H9 (cell line): ENCODE measurements at regions not wholly inside any gene's neighbourhood (a gene's known extent, or its start where the extent isn't known, plus 50 kb on each side); places are given as distances from the start of the nearest gene placed in this dataset.

Experiments used
- DNase-seq: peaks from one replicate; pipeline ENCODE4 v3.0.0-alpha.2; 2017
- H2AFZ ChIP-seq: one replicate; pipeline ENCODE4 v1.6.1; 2013; ENCODE audit warnings: mild to moderate bottlenecking, low read length, control low read depth, moderate library complexity
- H2AK5ac ChIP-seq: 2 replicates; pipeline ENCODE4 v1.6.1; 2013; ENCODE audit warnings: low read length, control low read depth, mixed read lengths; ENCODE audit not compliant: insufficient read length
- H2BK120ac ChIP-seq: one replicate; pipeline ENCODE4 v1.6.1; 2013; ENCODE audit warnings: low read depth, mild to moderate bottlenecking, low read length, control low read depth, inconsistent platforms; ENCODE audit not compliant: poor library complexity, severe bottlenecking
- H2BK12ac ChIP-seq: 2 replicates; pipeline ENCODE4 v1.6.1; 2013; ENCODE audit warnings: low read length, control low read depth, mixed read lengths, low read depth; ENCODE audit not compliant: insufficient read length
- H2BK15ac ChIP-seq: 2 replicates; pipeline ENCODE4 v1.6.1; 2013; ENCODE audit warnings: low read depth, low read length, control low read depth
- H2BK20ac ChIP-seq: one replicate; pipeline ENCODE4 v1.6.1; 2013; ENCODE audit warnings: low read depth, mild to moderate bottlenecking, low read length, control low read depth, inconsistent platforms; ENCODE audit not compliant: poor library complexity, severe bottlenecking
- H2BK5ac ChIP-seq: 2 replicates; pipeline ENCODE4 v1.6.1; 2013; ENCODE audit warnings: low read length, control low read depth, mixed read lengths; ENCODE audit not compliant: insufficient read length
- H3K14ac ChIP-seq: 2 replicates; pipeline ENCODE4 v1.6.1; 2013; ENCODE audit warnings: low read length, control low read depth; ENCODE audit not compliant: insufficient read depth
- H3K18ac ChIP-seq: 2 replicates; pipeline ENCODE4 v1.6.1; 2013; ENCODE audit warnings: low read depth, mild to moderate bottlenecking, mixed read lengths, low read length, control low read depth; ENCODE audit not compliant: insufficient read length
- H3K23ac ChIP-seq: 2 replicates; pipeline ENCODE4 v1.6.1; 2013; ENCODE audit warnings: low read length, control low read depth, mixed read lengths, low read depth; ENCODE audit not compliant: insufficient read length
- H3K23me2 ChIP-seq: 2 replicates; pipeline ENCODE4 v1.6.1; 2013; ENCODE audit warnings: low read depth, mild to moderate bottlenecking, mixed read lengths, low read length, control low read depth; ENCODE audit not compliant: insufficient read length, poor library complexity, severe bottlenecking
- H3K27ac ChIP-seq: 2 replicates; pipeline ENCODE4 v1.5.1; 2013; ENCODE audit warnings: low read length, control low read depth, mixed read lengths, low read depth; ENCODE audit not compliant: insufficient read length
- H3K27me3 ChIP-seq: 2 replicates; pipeline ENCODE4 v1.6.1; 2013; ENCODE audit warnings: low read length, control low read depth, inconsistent platforms; ENCODE audit not compliant: insufficient read depth
- H3K4ac ChIP-seq: 2 replicates; pipeline ENCODE4 v1.6.1; 2013; ENCODE audit warnings: low read depth, mild to moderate bottlenecking, control low read depth, inconsistent platforms, low read length, moderate library complexity
- H3K4me1 ChIP-seq: 2 replicates; pipeline ENCODE4 v1.6.1; 2013; ENCODE audit warnings: low read length, control low read depth, inconsistent platforms; ENCODE audit not compliant: insufficient read depth
- H3K4me2 ChIP-seq: 2 replicates; pipeline ENCODE4 v1.6.1; 2013; ENCODE audit warnings: low read length, control low read depth, mixed read lengths; ENCODE audit not compliant: insufficient read length, insufficient read depth
- H3K56ac ChIP-seq: 2 replicates; pipeline ENCODE4 v1.6.1; 2013; ENCODE audit warnings: low read depth, mild to moderate bottlenecking, mixed read lengths, low read length, control low read depth; ENCODE audit not compliant: insufficient read length
- H3K79me1 ChIP-seq: 2 replicates; pipeline ENCODE4 v1.6.1; 2013; ENCODE audit warnings: low read depth, mild to moderate bottlenecking, moderate library complexity, low read length, control low read depth, inconsistent platforms; ENCODE audit not compliant: insufficient read depth, poor library complexity, severe bottlenecking
- H3K79me2 ChIP-seq: 2 replicates; pipeline ENCODE4 v1.6.1; 2013; ENCODE audit warnings: low read length, control low read depth, inconsistent platforms; ENCODE audit not compliant: insufficient read depth
- H3K9ac ChIP-seq: 2 replicates; pipeline ENCODE4 v1.6.1; 2013; ENCODE audit warnings: low read length, control low read depth, mixed read lengths; ENCODE audit not compliant: insufficient read length; ENCODE audit errors: extremely low read depth
- H3K9me3 ChIP-seq: one replicate; pipeline ENCODE4 v1.6.1; 2013; ENCODE audit warnings: low read depth, low read length, inconsistent platforms; ENCODE audit not compliant: control insufficient read depth
- H3T11ph ChIP-seq: one replicate; pipeline ENCODE4 v1.6.1; 2013; ENCODE audit warnings: mild to moderate bottlenecking, low read length, control low read depth, inconsistent platforms
- H4K20me1 ChIP-seq: one replicate; pipeline ENCODE4 v1.6.1; 2013; ENCODE audit not compliant: control insufficient read depth, insufficient read length, insufficient read depth
- H4K5ac ChIP-seq: 2 replicates; pipeline ENCODE4 v1.6.1; 2013; ENCODE audit warnings: low read depth, mild to moderate bottlenecking, mixed read lengths, low read length, control low read depth; ENCODE audit not compliant: insufficient read length
- H4K8ac ChIP-seq: replicated peaks from 2 replicates; pipeline ENCODE4 v1.6.1; 2013; ENCODE audit warnings: low read length, control low read depth, mixed read lengths, low read depth; ENCODE audit not compliant: insufficient read length
- H4K91ac ChIP-seq: 2 replicates; pipeline ENCODE4 v1.6.1; 2013; ENCODE audit warnings: low read depth, mild to moderate bottlenecking, moderate library complexity, mixed read lengths, low read length, control low read depth; ENCODE audit not compliant: insufficient read length
- H3K27ac Mint-ChIP-seq, 3 experiments: 2 replicates in 2 of 3; 3 replicates in 1 of 3; pipeline ENCODE4 v1.8.0; 2020 to 2021; ENCODE audit warnings: mixed read lengths in 3 of 3, mild to moderate bottlenecking in 1 of 3, moderate library complexity in 1 of 3
- H3K27me3 Mint-ChIP-seq: 2 replicates; pipeline ENCODE4 v1.8.0; 2021; ENCODE audit warnings: low read depth, mild to moderate bottlenecking, moderate library complexity, mixed read lengths
- H3K36me3 Mint-ChIP-seq, 3 experiments: 2 replicates in 2 of 3; 3 replicates in 1 of 3; pipeline ENCODE4 v1.8.0; 2020 to 2021; ENCODE audit warnings: low read depth in 3 of 3, mixed read lengths in 3 of 3; ENCODE audit not compliant: insufficient read depth in 1 of 3
- H3K4me1 Mint-ChIP-seq, 2 experiments: 2 replicates each; pipeline ENCODE4 v1.8.0; 2020; ENCODE audit warnings: mixed read lengths in 2 of 2
- H3K4me3 Mint-ChIP-seq, 2 experiments: 2 replicates in 1 of 2; 3 replicates in 1 of 2; pipeline ENCODE4 v1.8.0; 2020 to 2021; ENCODE audit warnings: mild to moderate bottlenecking in 2 of 2, mixed read lengths in 2 of 2, moderate library complexity in 1 of 2
- H3K9me3 Mint-ChIP-seq, 2 experiments: 2 replicates in 1 of 2; 3 replicates in 1 of 2; pipeline ENCODE4 v1.8.0; 2020; ENCODE audit warnings: mild to moderate bottlenecking in 2 of 2, mixed read lengths in 2 of 2, moderate library complexity in 1 of 2
- WGBS: extraction: QIAGEN DNeasy Blood & Tissue Kit; methylation state at CpG from one replicate; pipeline ENCODE4 v1.1.7; 2013; ENCODE audit warnings: missing lambda C conversion rate, low lambda C conversion rate, mixed read lengths; ENCODE audit not compliant: insufficient read length; ENCODE audit errors: extremely low coverage; 5-methylcytosine and 5-hydroxymethylcytosine counted together
- TF ChIP-seq, protein P1 (sequence below): fragments of 200-600 bp; sonication (generic); conservative IDR thresholded peaks from 3 replicates; pipeline ENCODE4 v1.8.0; 2021; ENCODE audit warnings: antibody characterized with exemption, mild to moderate bottlenecking

DNA sequence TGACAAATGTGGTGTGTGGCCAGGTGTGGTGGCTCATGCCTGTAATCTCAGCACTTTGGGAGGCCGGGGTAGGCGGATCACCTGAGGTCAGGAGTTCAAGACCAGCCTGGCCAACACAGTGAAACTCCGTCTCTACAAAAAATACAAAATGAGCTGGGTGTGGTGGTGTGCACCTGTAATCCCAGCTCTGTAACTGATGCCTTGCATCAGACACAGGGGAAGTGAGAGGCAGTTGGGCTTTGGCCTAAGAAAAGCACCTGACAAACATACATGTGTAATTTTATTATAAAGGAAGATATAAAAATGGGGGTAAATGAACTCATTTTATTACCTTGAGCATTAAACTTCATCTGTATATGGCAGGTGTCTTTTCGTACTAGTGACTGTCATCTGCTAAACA is 66.7 kb upstream of the FAM136A start:
- H4K5ac ChIP-seq: no peak overlapping the region
- H3K56ac ChIP-seq: no peak overlapping the region
- Mint-ChIP-seq H3K4me1 (peaks cover 5 to 6% of the 10 kb centered on the region in 2 experiments; a peak in 3 of 4 replicates), H3K9me3 (no peaks in the 10 kb centered on the region), H3K4me3 (no peak overlapping the region), H3K27me3 (no peaks in the 10 kb centered on the region; the same call in 1 of the 2 replicates), H3K27ac (no peak overlapping the region), H3K36me3 (no peaks in the 10 kb centered on the region)
- H3K23ac ChIP-seq: no peak overlapping the region
- H3K18ac ChIP-seq: peak overlapping the region; percentile 34
- no peak for DNase-seq
- H2BK5ac ChIP-seq: no peak overlapping the region
- no CpG with 5 or more reads among the region's 4 CpGs for WGBS
- no peak overlapping the region for H2BK15ac ChIP-seq
- no peak overlapping the region for H3K14ac ChIP-seq
- no peak overlapping the region for H4K8ac ChIP-seq
- no peak overlapping the region for H3K27ac ChIP-seq
- no peak overlapping the region for H4K91ac ChIP-seq
- H3K79me1 ChIP-seq: no peaks in the 10 kb centered on the region
- H2BK20ac ChIP-seq: no peak overlapping the region
- no peak overlapping the region for H3K9ac ChIP-seq
- H4K20me1 ChIP-seq: no peaks in the 10 kb centered on the region
- H3K4ac ChIP-seq: no peak overlapping the region
- no peak overlapping the region for H2BK120ac ChIP-seq
- no peak overlapping the region for H2AK5ac ChIP-seq
- no peaks in the 10 kb centered on the region for H3K9me3 ChIP-seq
- H3K27me3 ChIP-seq: no peaks in the 10 kb centered on the region
- no peak overlapping the region for H2AFZ ChIP-seq
- H2BK12ac ChIP-seq: no peak overlapping the region
- TF ChIP-seq, protein P1, sequence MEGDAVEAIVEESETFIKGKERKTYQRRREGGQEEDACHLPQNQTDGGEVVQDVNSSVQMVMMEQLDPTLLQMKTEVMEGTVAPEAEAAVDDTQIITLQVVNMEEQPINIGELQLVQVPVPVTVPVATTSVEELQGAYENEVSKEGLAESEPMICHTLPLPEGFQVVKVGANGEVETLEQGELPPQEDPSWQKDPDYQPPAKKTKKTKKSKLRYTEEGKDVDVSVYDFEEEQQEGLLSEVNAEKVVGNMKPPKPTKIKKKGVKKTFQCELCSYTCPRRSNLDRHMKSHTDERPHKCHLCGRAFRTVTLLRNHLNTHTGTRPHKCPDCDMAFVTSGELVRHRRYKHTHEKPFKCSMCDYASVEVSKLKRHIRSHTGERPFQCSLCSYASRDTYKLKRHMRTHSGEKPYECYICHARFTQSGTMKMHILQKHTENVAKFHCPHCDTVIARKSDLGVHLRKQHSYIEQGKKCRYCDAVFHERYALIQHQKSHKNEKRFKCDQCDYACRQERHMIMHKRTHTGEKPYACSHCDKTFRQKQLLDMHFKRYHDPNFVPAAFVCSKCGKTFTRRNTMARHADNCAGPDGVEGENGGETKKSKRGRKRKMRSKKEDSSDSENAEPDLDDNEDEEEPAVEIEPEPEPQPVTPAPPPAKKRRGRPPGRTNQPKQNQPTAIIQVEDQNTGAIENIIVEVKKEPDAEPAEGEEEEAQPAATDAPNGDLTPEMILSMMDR: no peak
- no peak overlapping the region for H3K4me2 ChIP-seq
- no peak overlapping the region for H3T11ph ChIP-seq
- no peaks in the 10 kb centered on the region for H3K23me2 ChIP-seq
- no peaks in the 10 kb centered on the region for H3K79me2 ChIP-seq
- H3K4me1 ChIP-seq: no peaks in the 10 kb centered on the region
